ENCODE measurements at regions not wholly inside any gene's neighbourhood (a gene's known extent, or its start where the extent isn't known, plus 50 kb on each side); places are given as distances from the start of the nearest gene placed in this dataset.

GRCh38 chr18:78362198-78362597, 617.4 kb upstream of the SALL3 start:
- DNase-seq (ENCODE audit: low read depth): no peak

- DNase-seq (ENCODE audit: low read depth): no peak
These were observed 615.8 kb upstream of the SALL3 start for GRCh38 chr18:78363556-78364387.

DNA sequence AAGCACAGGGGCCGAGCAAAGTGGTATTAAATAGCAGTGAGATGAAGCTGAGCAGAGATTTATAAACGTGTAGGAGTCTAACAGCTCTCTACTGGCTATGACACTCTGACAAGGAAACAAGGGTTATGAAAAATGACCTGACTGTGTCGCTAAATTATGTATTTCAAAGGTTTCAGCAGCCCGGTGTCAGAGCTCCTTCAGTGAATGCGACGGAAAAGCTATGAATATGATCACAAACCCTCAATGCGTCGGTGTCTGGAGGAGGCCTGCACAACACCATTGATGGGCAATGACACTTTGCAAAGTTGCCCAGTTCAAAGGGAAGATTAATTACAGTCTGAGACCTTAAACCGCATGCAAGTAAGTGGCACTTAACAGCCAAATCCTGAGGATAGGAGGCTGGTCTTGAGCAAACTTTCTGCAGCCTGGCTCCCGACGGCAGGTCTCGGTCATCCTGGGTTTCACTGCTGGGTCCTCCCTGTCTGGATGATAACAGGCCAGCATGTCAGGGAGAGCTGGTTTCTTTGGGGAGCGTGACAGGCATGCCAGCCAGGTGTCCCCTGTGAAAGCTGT, 615.1 kb upstream of the SALL3 start:
- no peak for DNase-seq (ENCODE audit: low read depth)

DNA sequence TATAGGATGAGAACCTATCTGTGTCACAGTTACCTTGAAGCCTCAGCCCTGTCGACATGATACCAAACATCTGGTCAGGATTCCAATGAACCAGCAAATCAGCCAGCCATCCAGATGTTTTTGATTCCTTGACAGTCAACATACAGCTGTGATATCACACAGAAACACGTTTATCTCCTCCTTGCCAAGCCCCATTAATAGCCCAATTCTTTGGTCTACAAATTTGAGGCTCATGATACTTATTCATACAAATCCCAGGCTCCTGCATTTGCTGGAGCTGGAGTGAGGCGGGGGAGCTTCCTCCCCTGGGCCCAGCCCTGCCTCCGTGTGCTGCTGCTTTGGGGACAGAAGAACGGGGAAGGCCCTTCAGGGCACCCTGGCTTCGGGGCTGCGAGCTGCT, 611.6 kb upstream of the SALL3 start:
- DNase-seq (ENCODE audit: low read depth): no peak

DNA sequence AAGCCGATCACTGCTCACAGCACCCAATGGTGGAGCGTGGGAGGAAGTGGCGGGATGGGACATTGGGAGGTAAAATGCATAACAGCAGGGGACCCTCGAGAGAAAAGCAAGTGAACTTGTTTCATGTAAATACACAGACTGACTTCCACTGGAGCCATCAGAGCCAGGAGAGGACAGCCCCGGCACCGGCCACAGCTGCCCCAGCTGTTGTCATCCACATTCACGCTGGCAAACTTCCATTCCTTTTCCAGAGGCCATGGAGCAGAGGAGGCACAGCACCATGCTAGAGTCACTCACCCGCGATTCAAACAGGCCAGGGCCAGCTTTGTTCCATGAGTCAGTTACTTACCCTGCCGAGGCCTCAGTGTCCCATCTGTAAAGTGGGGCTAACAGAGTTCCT, 610.9 kb upstream of the SALL3 start:
- DNase-seq (ENCODE audit: low read depth): no peak

DNA sequence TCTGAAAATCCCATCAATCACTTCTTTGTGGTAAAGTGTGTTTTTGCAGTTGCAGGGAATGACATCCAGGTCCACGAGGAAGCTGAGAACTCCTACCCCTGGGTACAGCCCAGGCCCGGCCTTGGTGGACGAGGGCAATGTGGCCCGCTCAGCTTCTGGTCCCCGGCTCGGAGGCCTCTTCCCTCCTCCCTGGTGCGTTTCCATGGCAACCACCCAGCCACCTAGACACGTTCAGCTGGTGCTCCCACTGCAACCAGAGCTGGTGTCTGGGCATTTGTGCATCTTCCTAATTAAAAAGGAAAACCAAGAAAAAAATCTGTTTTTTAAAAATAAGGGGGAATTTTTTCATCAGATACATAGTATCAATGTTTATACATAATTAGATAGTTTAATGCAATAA, 603.6 kb upstream of the SALL3 start:
- no peak for DNase-seq (ENCODE audit: low read depth)

GRCh38 chr18:78378403-78378802, 601.2 kb upstream of the SALL3 start:
- no peak for DNase-seq (ENCODE audit: low read depth)

DNA sequence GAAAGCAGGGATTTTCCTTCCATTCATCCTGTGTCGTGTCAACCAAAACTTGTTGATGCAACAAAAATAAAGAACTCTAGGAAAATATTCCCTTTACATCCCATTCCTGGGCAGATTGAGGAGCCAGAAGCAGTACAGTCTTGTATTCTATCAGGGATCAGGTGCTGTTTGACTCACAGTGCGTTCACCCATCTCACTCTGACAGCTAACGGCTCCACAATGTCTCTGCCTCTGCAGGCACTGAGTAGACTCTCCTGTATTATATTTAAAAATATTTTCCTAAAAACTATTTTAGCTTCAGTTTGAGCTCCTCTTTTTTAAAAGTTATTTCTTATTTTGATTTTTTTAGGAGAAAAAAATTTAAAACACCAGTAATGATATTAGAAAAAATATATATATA, 600.6 kb upstream of the SALL3 start:
- DNase-seq (ENCODE audit: low read depth): no peak

GRCh38 chr18:78390348-78390951, 589.2 kb upstream of the SALL3 start:
- no peak for DNase-seq (ENCODE audit: low read depth)

DNA sequence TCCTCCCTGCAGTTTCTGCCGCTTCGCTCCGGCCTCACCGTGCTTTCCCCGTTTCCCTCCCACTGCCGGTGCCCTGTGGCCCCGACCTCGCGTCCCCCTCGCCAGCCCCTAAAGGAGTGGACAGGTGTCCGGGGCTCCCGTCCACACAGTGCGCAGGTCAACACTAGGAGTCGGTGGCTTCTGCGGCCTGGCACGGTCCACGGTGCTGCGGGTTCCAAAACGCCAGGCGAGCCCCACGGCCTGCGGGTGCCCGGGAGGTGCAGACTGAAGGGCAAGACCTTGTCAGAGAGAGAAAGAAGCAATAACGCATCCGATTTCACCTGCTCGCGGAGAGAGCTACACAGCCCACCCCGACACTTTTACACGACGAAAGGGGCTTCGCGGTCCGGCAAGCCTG, 588.7 kb upstream of the SALL3 start:
- DNase-seq (ENCODE audit: low read depth): no peak

DNA sequence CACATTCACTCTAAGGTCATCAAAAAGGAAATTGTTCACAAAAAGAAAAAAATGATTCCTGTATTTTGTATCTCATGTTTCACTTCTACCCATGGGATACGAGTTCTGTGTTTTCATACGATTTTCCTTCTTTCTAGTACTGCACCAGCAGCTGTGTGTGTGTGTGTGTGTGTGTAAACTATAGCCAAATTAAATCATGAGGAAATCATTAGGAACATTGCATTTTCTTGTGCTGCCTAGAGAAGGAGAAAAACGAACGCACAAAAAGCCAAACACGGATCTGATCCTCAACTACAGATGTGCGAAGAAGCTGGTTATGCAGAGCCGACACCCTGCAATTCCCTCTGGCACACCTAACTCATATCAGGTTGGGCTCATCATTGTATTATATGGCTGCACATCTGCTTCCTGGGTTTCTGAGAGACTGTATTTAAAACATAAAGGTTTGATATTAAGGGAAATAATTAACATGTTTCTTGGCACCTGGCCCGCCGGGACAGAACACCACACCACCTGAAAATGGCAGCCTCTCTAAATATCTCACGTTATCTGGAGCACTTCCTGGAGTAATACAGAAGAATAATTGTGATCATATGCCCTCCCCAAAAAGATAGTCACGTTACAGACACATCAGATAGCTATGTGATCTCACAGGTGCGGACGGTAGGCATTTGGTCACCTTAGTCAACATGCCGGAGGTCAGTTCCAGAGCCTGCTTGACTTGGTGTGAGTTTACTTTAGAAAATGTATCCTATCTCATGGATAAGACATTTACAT, 586.3 kb upstream of the SALL3 start:
- DNase-seq (ENCODE audit: low read depth): no peak

DNA sequence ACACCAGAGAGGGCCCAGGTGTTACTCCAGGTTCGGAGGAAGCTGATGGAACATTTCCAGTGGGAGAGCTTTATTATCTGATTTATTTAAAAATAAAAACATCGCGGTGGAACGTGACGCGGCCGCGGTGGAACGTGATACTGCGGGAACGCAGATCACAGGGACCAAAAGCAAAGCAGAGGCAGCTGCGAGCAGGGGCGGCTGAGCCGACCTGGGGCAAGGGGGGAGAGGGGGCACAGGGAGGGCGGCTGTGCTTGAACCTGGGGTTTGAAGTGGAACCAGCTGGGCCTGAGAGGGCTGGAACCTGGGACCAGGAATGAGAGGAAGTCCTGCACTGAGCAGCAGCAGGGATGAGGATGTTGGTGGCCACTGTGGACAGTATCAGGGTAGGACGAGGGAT, 583.5 kb upstream of the SALL3 start:
- DNase-seq (ENCODE audit: low read depth): no peak

GRCh38 chr18:78396756-78397155, 582.9 kb upstream of the SALL3 start:
- no peak for DNase-seq (ENCODE audit: low read depth)

- no peak for DNase-seq (ENCODE audit: low read depth)
These were observed 579.6 kb upstream of the SALL3 start for GRCh38 chr18:78399992-78400503.

GRCh38 chr18:78402440-78402839, 577.2 kb upstream of the SALL3 start:
- no peak for DNase-seq (ENCODE audit: low read depth)

DNA sequence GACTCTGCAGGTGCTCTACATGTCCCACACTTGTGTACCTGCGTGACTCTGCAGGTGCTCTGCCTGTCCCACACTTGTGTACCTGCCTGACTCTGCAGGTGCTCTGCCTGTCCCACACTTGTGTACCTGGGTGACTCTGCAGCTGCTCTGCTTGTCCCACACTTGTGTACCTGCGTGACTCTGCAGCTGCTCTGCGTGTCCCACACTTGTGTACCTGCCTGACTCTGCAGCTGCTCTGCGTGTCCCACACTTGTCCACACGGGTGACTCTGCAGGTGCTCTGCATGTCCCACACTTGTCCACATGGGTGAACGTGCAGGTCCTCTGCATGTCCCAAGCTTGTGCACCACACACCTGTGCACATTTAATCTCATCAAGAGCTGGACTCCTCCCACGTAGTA, 576.7 kb upstream of the SALL3 start:
- DNase-seq (ENCODE audit: low read depth): no peak

DNA sequence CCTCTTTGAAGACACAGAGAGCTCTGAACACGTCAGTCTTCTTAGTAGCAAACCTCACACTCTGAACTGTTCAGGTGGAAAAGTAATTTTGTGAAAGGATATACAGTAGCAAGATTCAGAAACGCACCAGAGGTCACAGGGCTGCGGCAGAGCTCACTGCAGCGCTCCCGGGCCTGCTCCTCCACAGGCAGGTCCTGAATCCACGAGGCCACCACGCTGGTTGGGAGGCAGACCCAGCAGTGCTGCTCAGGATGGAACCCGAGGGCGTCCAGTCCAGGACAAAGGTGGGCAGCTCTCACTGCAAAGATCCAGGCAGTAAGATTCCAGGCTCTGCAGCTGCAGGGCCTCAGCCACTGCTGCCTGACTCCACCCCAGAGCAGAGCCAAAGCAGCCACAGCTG, 576.2 kb upstream of the SALL3 start:
- no peak for DNase-seq (ENCODE audit: low read depth)

DNA sequence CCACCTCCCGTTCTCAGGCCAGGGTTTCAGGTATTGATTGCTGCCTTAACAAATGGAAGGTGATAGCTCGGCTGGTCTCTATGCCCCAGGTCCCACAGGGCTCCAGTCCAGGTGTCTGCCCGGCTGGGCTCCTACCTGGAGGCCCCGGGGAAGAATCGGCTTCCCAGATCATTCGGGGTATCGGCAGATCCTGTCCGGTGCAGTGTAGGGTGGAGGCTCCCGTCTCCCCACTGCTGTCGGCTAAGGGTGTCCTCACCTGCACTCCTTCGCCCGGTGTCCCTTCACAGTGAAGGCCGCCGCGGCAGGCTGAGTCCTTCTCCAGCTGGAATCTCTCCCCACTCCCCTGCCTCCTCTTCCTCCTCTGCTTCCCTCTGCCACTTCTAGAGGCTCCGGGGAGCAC, 573.9 kb upstream of the SALL3 start:
- DNase-seq (ENCODE audit: low read depth): no peak

DNA sequence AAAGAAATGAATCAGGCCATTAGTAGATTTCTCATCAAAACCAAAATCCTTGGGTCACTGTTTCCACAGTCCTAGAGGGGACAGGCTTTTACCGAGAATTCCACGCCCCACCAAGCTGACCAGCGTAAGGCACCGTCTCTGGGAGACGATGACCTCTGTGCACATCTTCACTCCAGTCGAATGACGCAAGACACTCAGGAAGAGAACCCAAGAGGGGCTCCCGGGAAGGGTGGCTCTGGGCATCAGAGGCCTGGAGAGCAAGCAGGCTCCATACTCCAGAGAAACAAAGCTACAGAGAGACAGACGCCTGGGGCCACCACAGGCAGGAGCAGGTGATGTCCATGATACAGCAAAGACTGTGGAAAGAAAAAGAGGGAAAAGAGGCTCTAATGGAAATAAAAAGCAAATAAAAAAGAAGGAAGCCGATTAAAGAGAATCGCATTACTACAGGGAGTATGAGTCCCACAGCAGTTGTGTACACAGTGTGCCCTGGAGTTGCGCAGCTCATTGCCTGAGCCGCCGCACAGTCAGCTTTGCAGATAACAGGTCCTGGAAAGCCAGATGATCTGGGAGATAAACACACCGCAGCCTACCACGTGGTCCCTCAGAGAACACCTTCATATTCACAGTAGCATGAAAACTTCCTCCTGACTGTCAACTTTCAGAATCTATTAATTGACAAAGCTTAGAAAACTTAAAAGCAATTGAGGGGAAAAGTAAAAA, 572.7 kb upstream of the SALL3 start:
- DNase-seq (ENCODE audit: low read depth): no peak

DNA sequence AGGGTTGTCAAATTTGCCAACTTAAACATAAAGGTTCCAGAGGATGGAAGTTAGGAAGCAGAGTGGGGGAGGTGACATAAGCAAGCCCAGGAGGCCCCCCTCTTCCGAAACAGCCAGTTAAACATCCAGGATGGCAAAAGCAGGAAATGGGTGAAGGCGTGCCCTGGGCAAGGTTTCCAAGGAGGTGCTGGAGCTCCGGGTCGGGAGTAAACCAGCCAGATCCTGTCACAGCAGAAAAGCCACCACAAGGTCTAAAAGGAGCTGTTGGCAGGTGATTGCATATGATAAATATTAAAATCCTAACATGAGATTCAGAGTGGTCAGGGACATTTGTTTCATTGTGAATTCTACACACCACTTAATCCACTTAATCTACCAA, 572.2 kb upstream of the SALL3 start:
- DNase-seq (ENCODE audit: low read depth): no peak

GRCh38 chr18:78408623-78409022, 571.0 kb upstream of the SALL3 start:
- DNase-seq (ENCODE audit: low read depth): no peak

Data from RPMI7951 (cell line).